K562 (cell line): ENCODE measurements at regions not wholly inside any gene's neighbourhood (a gene's known extent, or its start where the extent isn't known, plus 50 kb on each side); places are given as distances from the start of the nearest gene placed in this dataset.

Experiments used
- CGGBP1 ChIP-seq: fragments of 250-450 bp; sonication (Bioruptor Pico); IDR thresholded peaks from 2 replicates; pipeline ENCODE4 v1.9.0; 2021; ENCODE audit warnings: mild to moderate bottlenecking
- EP400 ChIP-seq: fragments of 450-650 bp; IDR thresholded peaks from 2 replicates; pipeline ENCODE4 v1.6.1; 2017; ENCODE audit warnings: antibody characterized with exemption, mild to moderate bottlenecking, moderate library complexity
- FOXP4 ChIP-seq: sonication (generic); formaldehyde crosslinking; IDR thresholded peaks from 2 replicates; pipeline ENCODE4 v1.8.0; 2022; ENCODE audit warnings: mild to moderate bottlenecking, missing genetic modification reagents, borderline replicate concordance
- HMBOX1 ChIP-seq: sonication (generic); IDR thresholded peaks from 2 replicates; pipeline ENCODE4 v1.6.1; 2016
- STAT5A ChIP-seq: IDR thresholded peaks from 2 replicates; pipeline ENCODE4 v1.6.1; 2012; ENCODE audit warnings: low read length, inconsistent platforms, borderline replicate concordance
- ZC3H11A ChIP-seq: IDR thresholded peaks from 2 replicates; pipeline ENCODE4 v1.6.1; 2012; ENCODE audit warnings: low read depth, low read length, improper control_type of control experiment
- ZEB2 ChIP-seq: fragments of 450-650 bp; IDR thresholded peaks from 2 replicates; pipeline ENCODE4 v1.6.1; 2016
- ZNF274 ChIP-seq: IDR thresholded peaks from 2 replicates; pipeline ENCODE4 v1.6.1; 2011; ENCODE audit warnings: low read depth, mild to moderate bottlenecking, low read length, moderate library complexity, borderline replicate concordance
- ZNF318 ChIP-seq, 2 experiments: fragments of 450-650 bp; IDR thresholded peaks; 2 replicates each; pipeline ENCODE4 v1.6.1; 2016; ENCODE audit warnings: mild to moderate bottlenecking in 2 of 2, borderline replicate concordance in 1 of 2, low read depth in 1 of 2, moderate library complexity in 1 of 2
- ZNF589 ChIP-seq: fragments of 200-800 bp; sonication (Bioruptor generic); IDR thresholded peaks from 2 replicates; pipeline ENCODE4 v1.6.1; 2016; ENCODE audit warnings: low read depth, missing genetic modification characterization, missing compliant biosample characterization
- ZNF655 ChIP-seq: fragments of 250-450 bp; sonication (Bioruptor Pico); IDR thresholded peaks from 2 replicates; pipeline ENCODE4 v1.5.0; 2021
- ZSCAN29 ChIP-seq: fragments of 450-650 bp; IDR thresholded peaks from 2 replicates; pipeline ENCODE4 v1.6.1; 2017

GRCh38 chr12:126907900-126908764 is 1358.8 kb upstream of the TMEM132C start (continued):
- peak; percentile 45; the same call in 1 of the 2 replicates for TF ChIP-seq HMBOX1
- TF ChIP-seq STAT5A: peak; percentile 100
- no peak for TF ChIP-seq ZNF318 (IDR thresholded peaks at IDR 0.05; ENCODE audit: borderline replicate concordance in 1 of 2, low read depth in 1 of 2)
- no peak for TF ChIP-seq ZC3H11A
- no peak for TF ChIP-seq FOXP4 (CRISPR knock-in tag)
- TF ChIP-seq ZNF589 (CRISPR knock-in tag): peak; percentile 100
- no peak for TF ChIP-seq ZNF274
- TF ChIP-seq EP400: peak; percentile 60
- TF ChIP-seq ZSCAN29: no peak
- no peak for TF ChIP-seq ZEB2
- TF ChIP-seq CGGBP1 (CRISPR knock-in tag): 0 out of 2 replicates have a peak, but pooled peaks have one; percentile 71
- TF ChIP-seq ZNF655: peak; percentile 94
